ENCODE measurements at regions not wholly inside any gene's neighbourhood (a gene's known extent, or its start where the extent isn't known, plus 50 kb on each side); places are given as distances from the start of the nearest gene placed in this dataset.

DNA sequence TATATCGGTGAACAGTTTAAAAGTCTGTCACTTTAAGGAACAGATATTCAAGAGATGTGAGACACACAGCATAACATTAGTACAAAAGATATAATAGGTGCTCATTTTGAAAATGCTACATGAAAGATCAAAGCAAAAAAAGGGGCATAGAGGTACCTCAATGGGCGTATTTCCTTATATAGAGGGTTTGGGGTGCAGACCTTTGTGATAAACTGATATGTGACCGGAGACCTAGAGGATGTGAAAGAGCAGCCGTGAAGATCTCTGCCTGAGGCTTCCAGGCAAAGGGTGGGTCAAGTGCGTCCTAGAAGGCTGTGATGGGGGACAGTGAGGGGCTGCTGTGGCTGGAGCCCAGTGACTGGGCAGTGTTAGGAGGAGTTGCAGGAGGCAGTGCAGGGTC is 551.4 kb downstream of the ETS1 start:
- TF ChIP-seq, protein P1, sequence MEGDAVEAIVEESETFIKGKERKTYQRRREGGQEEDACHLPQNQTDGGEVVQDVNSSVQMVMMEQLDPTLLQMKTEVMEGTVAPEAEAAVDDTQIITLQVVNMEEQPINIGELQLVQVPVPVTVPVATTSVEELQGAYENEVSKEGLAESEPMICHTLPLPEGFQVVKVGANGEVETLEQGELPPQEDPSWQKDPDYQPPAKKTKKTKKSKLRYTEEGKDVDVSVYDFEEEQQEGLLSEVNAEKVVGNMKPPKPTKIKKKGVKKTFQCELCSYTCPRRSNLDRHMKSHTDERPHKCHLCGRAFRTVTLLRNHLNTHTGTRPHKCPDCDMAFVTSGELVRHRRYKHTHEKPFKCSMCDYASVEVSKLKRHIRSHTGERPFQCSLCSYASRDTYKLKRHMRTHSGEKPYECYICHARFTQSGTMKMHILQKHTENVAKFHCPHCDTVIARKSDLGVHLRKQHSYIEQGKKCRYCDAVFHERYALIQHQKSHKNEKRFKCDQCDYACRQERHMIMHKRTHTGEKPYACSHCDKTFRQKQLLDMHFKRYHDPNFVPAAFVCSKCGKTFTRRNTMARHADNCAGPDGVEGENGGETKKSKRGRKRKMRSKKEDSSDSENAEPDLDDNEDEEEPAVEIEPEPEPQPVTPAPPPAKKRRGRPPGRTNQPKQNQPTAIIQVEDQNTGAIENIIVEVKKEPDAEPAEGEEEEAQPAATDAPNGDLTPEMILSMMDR (conservative IDR thresholded peaks at IDR 0.05; ENCODE audit: low read depth, low read length): no peak
- no peak for TF ChIP-seq NFE2L2 (IDR thresholded peaks at IDR 0.05; ENCODE audit: low read depth, low read length)
- no peak for TF ChIP-seq ELK1 (IDR thresholded peaks at IDR 0.05; ENCODE audit: borderline replicate concordance, low read depth, low read length)
- no peak for TF ChIP-seq RAD21 (IDR thresholded peaks at IDR 0.05; ENCODE audit: low read length)
- no peak for TF ChIP-seq POLR2A (IDR thresholded peaks at IDR 0.05; ENCODE audit: low read depth, low read length)
- no peak for TF ChIP-seq MXI1 (IDR thresholded peaks at IDR 0.05; ENCODE audit: borderline replicate concordance, low read depth, low read length)
- TF ChIP-seq CEBPB (IDR thresholded peaks at IDR 0.05; ENCODE audit: low read depth, low read length): no peak
- TF ChIP-seq, protein P2, sequence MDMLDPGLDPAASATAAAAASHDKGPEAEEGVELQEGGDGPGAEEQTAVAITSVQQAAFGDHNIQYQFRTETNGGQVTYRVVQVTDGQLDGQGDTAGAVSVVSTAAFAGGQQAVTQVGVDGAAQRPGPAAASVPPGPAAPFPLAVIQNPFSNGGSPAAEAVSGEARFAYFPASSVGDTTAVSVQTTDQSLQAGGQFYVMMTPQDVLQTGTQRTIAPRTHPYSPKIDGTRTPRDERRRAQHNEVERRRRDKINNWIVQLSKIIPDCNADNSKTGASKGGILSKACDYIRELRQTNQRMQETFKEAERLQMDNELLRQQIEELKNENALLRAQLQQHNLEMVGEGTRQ (IDR thresholded peaks at IDR 0.05; ENCODE audit: low read depth, low read length): no peak
- TF ChIP-seq MAZ (IDR thresholded peaks at IDR 0.05; ENCODE audit: borderline replicate concordance, low read depth, low read length): no peak
- no peak for TF ChIP-seq MAFK (IDR thresholded peaks at IDR 0.05; ENCODE audit: low read depth, low read length)
- TF ChIP-seq BHLHE40 (IDR thresholded peaks at IDR 0.05; ENCODE audit: low read depth, low read length): no peak
